ENCODE measurements at regions not wholly inside any gene's neighbourhood (a gene's known extent, or its start where the extent isn't known, plus 50 kb on each side); places are given as distances from the start of the nearest gene placed in this dataset.
"Not testable (repeated sequence)": the region's sequence is repeated elsewhere in the genome, so short reads cannot be mapped to it uniquely, and the experiment has no call there.

- H3K4me3 Mint-ChIP-seq, H3K27me3 Mint-ChIP-seq, H3K9me3 Mint-ChIP-seq, DNase-seq, H3K36me3 Mint-ChIP-seq, H3K27ac Mint-ChIP-seq, H3K4me1 Mint-ChIP-seq, CTCF ChIA-PET: not testable (repeated sequence)
These were observed 72.5 kb upstream of the CCNY start for GRCh38 chr10:35263827-35264226.

GRCh38 chr10:35264636-35265035, 71.7 kb upstream of the CCNY start:
- H3K9me3 Mint-ChIP-seq, H3K4me1 Mint-ChIP-seq, H3K27ac Mint-ChIP-seq, DNase-seq, H3K4me3 Mint-ChIP-seq, H3K36me3 Mint-ChIP-seq, CTCF ChIA-PET, H3K27me3 Mint-ChIP-seq: not testable (repeated sequence)

GRCh38 chr10:35265435-35265834, 70.9 kb upstream of the CCNY start:
- DNase-seq: no peak
- no peaks in the 10 kb centered on the region for H3K9me3 Mint-ChIP-seq
- CTCF ChIA-PET: no interaction called here

GRCh38 chr10:35268323-35268722, 68.0 kb upstream of the CCNY start:
- CTCF ChIA-PET: no interaction called here
- H3K4me1 Mint-ChIP-seq: peaks cover 3% of the 10 kb centered on the region
- H3K4me3 Mint-ChIP-seq: no peak overlapping the region
- peaks cover 7% of the 10 kb centered on the region for H3K27me3 Mint-ChIP-seq
- no peaks in the 10 kb centered on the region for H3K9me3 Mint-ChIP-seq
- no peak overlapping the region for H3K27ac Mint-ChIP-seq
- H3K36me3 Mint-ChIP-seq: no peaks in the 10 kb centered on the region
- no peak for DNase-seq

More at GRCh38 chr10:35265435-35265834, 70.9 kb upstream of the CCNY start:
- no peak overlapping the region for H3K4me3 Mint-ChIP-seq
- no peak overlapping the region for H3K27ac Mint-ChIP-seq
- peaks cover 3% of the 10 kb centered on the region for H3K4me1 Mint-ChIP-seq
- H3K27me3 Mint-ChIP-seq: no peaks in the 10 kb centered on the region
- H3K36me3 Mint-ChIP-seq: no peaks in the 10 kb centered on the region

GRCh38 chr10:35268791-35269257, 67.5 kb upstream of the CCNY start:
- DNase-seq: no peak
- Mint-ChIP-seq H3K27ac (no peak overlapping the region), H3K9me3 (no peaks in the 10 kb centered on the region), H3K27me3 (peaks cover 7% of the 10 kb centered on the region), H3K4me1 (peaks cover 3% of the 10 kb centered on the region), H3K36me3 (no peaks in the 10 kb centered on the region), H3K4me3 (no peak overlapping the region)
- CTCF ChIA-PET: no interaction called here

- Mint-ChIP-seq H3K27ac (no peak overlapping the region), H3K4me1 (peaks cover 3% of the 10 kb centered on the region), H3K27me3 (peaks cover 7% of the 10 kb centered on the region), H3K9me3 (no peaks in the 10 kb centered on the region), H3K4me3 (no peak overlapping the region), H3K36me3 (no peaks in the 10 kb centered on the region)
- CTCF ChIA-PET: no interaction called here
- DNase-seq: no peak
These were observed 66.2 kb upstream of the CCNY start for GRCh38 chr10:35270100-35270499.

GRCh38 chr10:35271086-35271858, 65.0 kb upstream of the CCNY start:
- Mint-ChIP-seq H3K9me3 (no peaks in the 10 kb centered on the region), H3K4me1 (peaks cover 3% of the 10 kb centered on the region), H3K27me3 (peaks cover 7% of the 10 kb centered on the region), H3K27ac (no peak overlapping the region), H3K4me3 (no peak overlapping the region), H3K36me3 (no peaks in the 10 kb centered on the region)
- DNase-seq: no peak
- CTCF ChIA-PET: interaction anchor here (0.7 kb wide), 1 partner anchor 291 kb away, joined by 3 read pairs; no protein-coding TSS in a partner anchor

- H3K4me3 Mint-ChIP-seq, CTCF ChIA-PET, DNase-seq, H3K27ac Mint-ChIP-seq, H3K36me3 Mint-ChIP-seq, H3K4me1 Mint-ChIP-seq, H3K9me3 Mint-ChIP-seq, H3K27me3 Mint-ChIP-seq: not testable (repeated sequence)
These were observed 64.5 kb upstream of the CCNY start for GRCh38 chr10:35271859-35272165.

GRCh38 chr10:35272401-35272800, 63.9 kb upstream of the CCNY start:
- CTCF ChIA-PET, H3K27me3 Mint-ChIP-seq, H3K4me1 Mint-ChIP-seq, H3K4me3 Mint-ChIP-seq, H3K9me3 Mint-ChIP-seq, H3K36me3 Mint-ChIP-seq, H3K27ac Mint-ChIP-seq, DNase-seq: not testable (repeated sequence)

- H3K4me1 Mint-ChIP-seq, H3K9me3 Mint-ChIP-seq, DNase-seq, H3K36me3 Mint-ChIP-seq, H3K27me3 Mint-ChIP-seq, H3K4me3 Mint-ChIP-seq, CTCF ChIA-PET, H3K27ac Mint-ChIP-seq: not testable (repeated sequence)
These were observed 62.3 kb upstream of the CCNY start for GRCh38 chr10:35273994-35274393.

GRCh38 chr10:35274498-35275060, 61.7 kb upstream of the CCNY start:
- no peaks in the 10 kb centered on the region for H3K4me1 Mint-ChIP-seq
- H3K27me3 Mint-ChIP-seq: peaks cover 10% of the 10 kb centered on the region
- no peak for DNase-seq
- H3K36me3 Mint-ChIP-seq: no peaks in the 10 kb centered on the region
- CTCF ChIA-PET: no interaction called here
- H3K4me3 Mint-ChIP-seq: no peak overlapping the region
- no peaks in the 10 kb centered on the region for H3K9me3 Mint-ChIP-seq
- no peak overlapping the region for H3K27ac Mint-ChIP-seq

GRCh38 chr10:35276889-35277288, 59.4 kb upstream of the CCNY start:
- Mint-ChIP-seq H3K27ac (no peak overlapping the region), H3K9me3 (no peaks in the 10 kb centered on the region)

GRCh38 chr10:35280246-35280645, 56.1 kb upstream of the CCNY start:
- H3K4me3 Mint-ChIP-seq, H3K9me3 Mint-ChIP-seq, DNase-seq, CTCF ChIA-PET, H3K27ac Mint-ChIP-seq, H3K27me3 Mint-ChIP-seq, H3K36me3 Mint-ChIP-seq, H3K4me1 Mint-ChIP-seq: not testable (repeated sequence)

More at GRCh38 chr10:35276889-35277288, 59.4 kb upstream of the CCNY start:
- H3K4me1 Mint-ChIP-seq: no peaks in the 10 kb centered on the region
- H3K4me3 Mint-ChIP-seq: no peak overlapping the region
- H3K27me3 Mint-ChIP-seq: peaks cover 8% of the 10 kb centered on the region
- DNase-seq: no peak
- no peaks in the 10 kb centered on the region for H3K36me3 Mint-ChIP-seq
- CTCF ChIA-PET: no interaction called here
